ENCODE measurements at regions not wholly inside any gene's neighbourhood (a gene's known extent, or its start where the extent isn't known, plus 50 kb on each side); places are given as distances from the start of the nearest gene placed in this dataset.

DNA sequence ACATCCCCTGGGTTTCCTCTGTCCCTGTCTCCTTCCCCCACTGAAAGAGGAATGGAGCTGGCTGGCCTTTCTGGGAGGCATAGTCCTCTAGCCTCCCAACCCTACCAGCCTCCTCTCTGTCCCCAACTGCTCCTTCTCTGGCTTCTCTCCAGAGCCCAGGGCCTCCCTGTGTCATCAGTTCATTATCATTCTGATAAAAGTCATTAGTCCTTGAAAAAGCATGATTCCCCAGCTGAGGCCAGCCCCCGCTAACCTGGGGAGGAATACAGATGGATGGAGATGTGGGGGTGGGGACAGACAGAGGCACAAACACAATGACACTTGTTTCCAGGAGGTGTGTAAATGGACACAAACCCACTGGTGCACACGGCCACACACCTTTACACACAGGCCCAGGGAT is 73.6 kb upstream of the HSPA9 start:
- H3K4me3 ChIP-seq (replicated peaks; ENCODE audit: insufficient read depth, low read length) = no peak overlapping the region
- DNase-seq (ENCODE audit: low read depth in 1 of 2, low spot score in 1 of 2) = no peak
- TF ChIP-seq SPI1 (IDR thresholded peaks at IDR 0.05; ENCODE audit: borderline replicate concordance, low read depth) (no peak), REST (IDR thresholded peaks at IDR 0.05; ENCODE audit: insufficient replicate concordance, low read depth) (no peak)
- no peak overlapping the region for H3K27ac ChIP-seq (replicated peaks)
- H3K27me3 ChIP-seq (ENCODE audit: insufficient read depth, poor library complexity, severe bottlenecking) = no peaks in the 10 kb centered on the region

DNA sequence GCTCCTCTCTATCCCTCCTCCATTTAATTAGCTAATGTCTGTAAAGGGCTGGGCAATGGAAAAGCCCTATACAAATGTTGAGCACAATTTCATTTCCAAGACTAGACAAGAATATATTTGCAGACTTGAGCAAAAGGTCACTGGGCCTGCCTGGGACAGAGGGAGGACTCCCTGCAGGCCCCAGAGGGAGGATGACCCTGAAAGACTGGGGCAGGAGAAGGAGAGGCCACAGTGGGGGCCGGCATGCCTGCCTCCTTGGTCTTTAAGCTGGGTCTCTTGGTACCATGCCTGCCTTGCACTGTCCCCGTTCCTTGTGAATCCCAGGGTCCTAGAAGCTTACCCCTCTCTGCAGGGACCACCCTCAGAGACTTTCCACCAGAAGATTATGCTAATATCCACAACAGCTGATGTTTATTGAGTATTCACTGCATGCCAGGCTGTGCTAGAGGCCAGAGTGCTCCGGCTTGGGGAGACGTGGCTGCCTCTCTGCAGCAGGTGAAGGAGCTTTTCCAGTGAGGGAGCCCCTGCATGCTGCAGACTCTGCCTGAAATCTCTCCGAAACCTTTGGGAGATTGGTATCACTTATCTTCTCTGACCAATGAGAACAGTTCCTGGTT is 72.7 kb upstream of the HSPA9 start:
- H3K27ac ChIP-seq (replicated peaks) = no peak overlapping the region
- TF ChIP-seq GABPA (IDR thresholded peaks at IDR 0.05; ENCODE audit: low read depth) = no peak
- TF ChIP-seq SPI1 (IDR thresholded peaks at IDR 0.05; ENCODE audit: borderline replicate concordance, low read depth) = no peak
- TF ChIP-seq CTCF (IDR thresholded peaks at IDR 0.05; ENCODE audit: insufficient read depth, low read length) = no peak
- no peak for TF ChIP-seq POLR2AphosphoS5 (IDR thresholded peaks at IDR 0.05; ENCODE audit: low read depth)
- no peak for TF ChIP-seq REST (IDR thresholded peaks at IDR 0.05; ENCODE audit: insufficient replicate concordance, low read depth)
- DNase-seq (ENCODE audit: low read depth in 1 of 2, low spot score in 1 of 2) = no peak
- H3K27me3 ChIP-seq (ENCODE audit: insufficient read depth, poor library complexity, severe bottlenecking) = no peaks in the 10 kb centered on the region
- H3K4me3 ChIP-seq (replicated peaks; ENCODE audit: insufficient read depth, low read length) = no peak overlapping the region

DNA sequence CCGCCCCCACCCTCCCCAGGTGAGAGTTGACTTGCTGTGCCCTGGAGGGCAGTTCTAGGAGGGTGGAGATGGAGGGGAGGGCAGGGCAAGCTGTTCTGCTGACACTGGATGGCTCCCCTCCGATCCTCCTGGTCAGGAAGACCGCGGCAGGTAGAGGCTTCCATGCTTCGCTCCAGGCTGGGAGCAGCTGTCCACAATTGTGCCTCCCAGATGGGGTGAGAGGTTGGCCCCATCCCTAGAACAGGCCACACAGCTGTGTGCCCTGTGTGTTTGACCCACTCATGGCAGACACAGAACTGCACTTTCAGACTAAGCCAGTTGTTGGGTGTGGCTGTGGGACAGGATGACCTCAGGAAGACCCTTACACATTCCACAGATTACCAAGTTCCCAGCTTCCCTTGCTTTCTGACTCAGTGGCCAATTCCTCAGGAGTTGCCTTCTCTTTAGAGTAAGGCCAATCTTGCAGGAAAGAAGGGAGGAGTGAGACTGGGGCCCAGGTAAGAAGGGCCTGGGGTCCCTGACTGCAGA is 72.1 kb upstream of the HSPA9 start:
- Histone ChIP-seq H3K27ac (replicated peaks) (no peak overlapping the region), H3K27me3 (ENCODE audit: insufficient read depth, poor library complexity, severe bottlenecking) (no peaks in the 10 kb centered on the region)
- no peak for DNase-seq (ENCODE audit: low read depth in 1 of 2, low spot score in 1 of 2)

More for the DNA sequence above, 72.1 kb upstream of the HSPA9 start:
- TF ChIP-seq REST (IDR thresholded peaks at IDR 0.05; ENCODE audit: insufficient replicate concordance, low read depth) (no peak), GABPA (IDR thresholded peaks at IDR 0.05; ENCODE audit: low read depth) (no peak), SPI1 (IDR thresholded peaks at IDR 0.05; ENCODE audit: borderline replicate concordance, low read depth) (no peak), POLR2AphosphoS5 (IDR thresholded peaks at IDR 0.05; ENCODE audit: low read depth) (no peak), CTCF (IDR thresholded peaks at IDR 0.05; ENCODE audit: insufficient read depth, low read length) (no peak)
- H3K4me3 ChIP-seq (replicated peaks; ENCODE audit: insufficient read depth, low read length) = no peak overlapping the region

Measured in HL-60 (cell line).